Type B pancreatic cell (in vitro differentiated cells): ENCODE measurements at regions not wholly inside any gene's neighbourhood (a gene's known extent, or its start where the extent isn't known, plus 50 kb on each side); places are given as distances from the start of the nearest gene placed in this dataset.
"Not testable (repeated sequence)": the region's sequence is repeated elsewhere in the genome, so short reads cannot be mapped to it uniquely, and the experiment has no call there.

Experiments used
- DNase-seq: peaks from one replicate; pipeline ENCODE4 v3.0.0; 2021; ENCODE audit warnings: mixed read lengths; ENCODE audit not compliant: unreplicated experiment; ENCODE audit errors: extremely low spot score
- H3K27ac Mint-ChIP-seq: 2 replicates; pipeline ENCODE4 v1.8.0; 2021; ENCODE audit warnings: mild to moderate bottlenecking, mixed read lengths
- H3K27me3 Mint-ChIP-seq: 2 replicates; pipeline ENCODE4 v1.8.0; 2021; ENCODE audit warnings: mixed read lengths
- H3K36me3 Mint-ChIP-seq: 2 replicates; pipeline ENCODE4 v1.8.0; 2021; ENCODE audit warnings: mixed read lengths
- H3K4me1 Mint-ChIP-seq: one replicate; pipeline ENCODE4 v1.8.0; 2021; ENCODE audit warnings: mixed read lengths; ENCODE audit not compliant: unreplicated experiment
- H3K4me3 Mint-ChIP-seq: 2 replicates; pipeline ENCODE4 v1.8.0; 2021; ENCODE audit warnings: mild to moderate bottlenecking, mixed read lengths
- H3K9me3 Mint-ChIP-seq: 2 replicates; pipeline ENCODE4 v1.8.0; 2021; ENCODE audit warnings: mixed read lengths
- TF ChIP-seq, protein P1 (sequence below): fragments of 200-600 bp; sonication (generic); conservative IDR thresholded peaks from 2 replicates; pipeline ENCODE4 v1.5.0; 2021; ENCODE audit warnings: antibody characterized with exemption, mild to moderate bottlenecking

DNA sequence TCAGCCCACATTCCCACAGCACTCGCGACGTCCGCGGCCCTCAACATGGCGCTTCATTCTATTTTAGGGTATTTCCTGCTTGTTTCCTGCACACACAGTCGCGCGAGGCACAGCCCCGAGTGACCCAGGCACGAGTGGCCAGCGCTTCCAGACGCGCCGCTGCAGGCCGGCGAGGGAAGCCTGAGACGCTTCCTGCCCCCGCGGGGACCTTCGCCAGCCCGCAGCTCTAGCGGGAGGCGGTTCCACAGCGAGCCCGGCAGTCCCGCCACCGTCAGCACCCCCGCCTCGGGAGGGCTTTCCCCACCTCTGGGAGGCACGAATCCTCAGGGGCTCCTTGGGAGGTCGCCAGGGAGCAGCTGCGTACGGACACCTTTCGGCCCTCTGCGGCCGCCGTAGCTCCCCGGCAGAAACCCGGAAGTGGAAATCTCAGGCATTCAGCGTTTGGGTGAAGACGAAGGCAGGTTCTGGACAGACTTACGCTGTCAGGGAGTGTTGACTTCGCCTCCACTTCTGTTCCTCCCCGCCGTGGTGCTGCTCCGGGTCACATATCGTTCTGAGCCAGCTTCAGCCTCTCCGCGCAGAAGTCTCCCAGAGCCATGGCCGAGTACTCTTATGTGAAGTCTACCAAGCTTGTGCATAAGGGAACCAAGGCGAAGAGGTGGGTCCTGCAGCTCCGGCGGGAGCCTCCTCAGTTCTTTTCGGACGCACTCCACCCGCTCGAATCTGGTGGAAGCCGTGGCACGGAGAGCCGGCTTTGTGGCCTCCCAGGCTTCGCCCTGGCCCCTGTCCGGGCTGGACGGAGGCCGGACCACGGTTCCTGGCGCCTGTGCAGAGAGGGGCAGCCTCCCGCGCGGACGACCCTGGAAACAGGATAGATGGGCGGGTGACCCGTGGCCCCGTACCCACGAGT is 2925.9 kb upstream of the OR11H1 start:
- no peak for DNase-seq
- H3K9me3 Mint-ChIP-seq: peaks cover 23% of the 10 kb centered on the region
- no peak overlapping the region for H3K27ac Mint-ChIP-seq
- no peaks in the 10 kb centered on the region for H3K36me3 Mint-ChIP-seq
- H3K4me1 Mint-ChIP-seq: no peaks in the 10 kb centered on the region
- no peaks in the 10 kb centered on the region for H3K27me3 Mint-ChIP-seq
- TF ChIP-seq, protein P1, sequence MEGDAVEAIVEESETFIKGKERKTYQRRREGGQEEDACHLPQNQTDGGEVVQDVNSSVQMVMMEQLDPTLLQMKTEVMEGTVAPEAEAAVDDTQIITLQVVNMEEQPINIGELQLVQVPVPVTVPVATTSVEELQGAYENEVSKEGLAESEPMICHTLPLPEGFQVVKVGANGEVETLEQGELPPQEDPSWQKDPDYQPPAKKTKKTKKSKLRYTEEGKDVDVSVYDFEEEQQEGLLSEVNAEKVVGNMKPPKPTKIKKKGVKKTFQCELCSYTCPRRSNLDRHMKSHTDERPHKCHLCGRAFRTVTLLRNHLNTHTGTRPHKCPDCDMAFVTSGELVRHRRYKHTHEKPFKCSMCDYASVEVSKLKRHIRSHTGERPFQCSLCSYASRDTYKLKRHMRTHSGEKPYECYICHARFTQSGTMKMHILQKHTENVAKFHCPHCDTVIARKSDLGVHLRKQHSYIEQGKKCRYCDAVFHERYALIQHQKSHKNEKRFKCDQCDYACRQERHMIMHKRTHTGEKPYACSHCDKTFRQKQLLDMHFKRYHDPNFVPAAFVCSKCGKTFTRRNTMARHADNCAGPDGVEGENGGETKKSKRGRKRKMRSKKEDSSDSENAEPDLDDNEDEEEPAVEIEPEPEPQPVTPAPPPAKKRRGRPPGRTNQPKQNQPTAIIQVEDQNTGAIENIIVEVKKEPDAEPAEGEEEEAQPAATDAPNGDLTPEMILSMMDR: no peak
- H3K4me3 Mint-ChIP-seq: no peak overlapping the region

GRCh38 chr22:12603399-12603798 is 2924.6 kb upstream of the OR11H1 start:
- not testable (repeated sequence) for H3K36me3 Mint-ChIP-seq, H3K4me1 Mint-ChIP-seq, DNase-seq, H3K4me3 Mint-ChIP-seq, H3K27me3 Mint-ChIP-seq, H3K27ac Mint-ChIP-seq
- peaks cover 18% of the 10 kb centered on the region for H3K9me3 Mint-ChIP-seq

GRCh38 chr22:12603833-12604232 is 2924.2 kb upstream of the OR11H1 start:
- peaks cover 19% of the 10 kb centered on the region for H3K9me3 Mint-ChIP-seq
- H3K27me3 Mint-ChIP-seq, H3K27ac Mint-ChIP-seq, H3K36me3 Mint-ChIP-seq, DNase-seq, H3K4me1 Mint-ChIP-seq, H3K4me3 Mint-ChIP-seq: not testable (repeated sequence)

DNA sequence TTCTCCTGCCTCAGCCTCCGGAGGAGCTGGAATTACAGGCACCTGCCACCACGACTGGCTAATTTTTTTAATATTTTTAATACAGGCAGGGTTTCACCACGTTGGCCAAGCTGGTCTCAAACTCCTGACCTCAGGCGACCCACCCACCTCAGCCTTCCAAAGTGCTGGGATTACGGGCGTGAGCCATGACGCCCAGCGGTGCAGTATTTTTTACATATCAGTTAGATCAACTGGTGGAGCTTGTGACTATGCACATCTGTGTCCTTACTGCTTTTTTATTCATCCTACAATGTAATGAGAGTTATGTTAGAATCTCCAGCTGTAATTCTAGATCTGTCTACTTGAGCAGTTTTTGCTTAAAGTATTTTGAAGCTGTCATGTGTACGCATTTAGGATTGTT is 2919.5 kb upstream of the OR11H1 start:
- not testable (repeated sequence) for H3K4me1 Mint-ChIP-seq, H3K27me3 Mint-ChIP-seq, DNase-seq, H3K36me3 Mint-ChIP-seq, H3K4me3 Mint-ChIP-seq, H3K27ac Mint-ChIP-seq
- peaks cover 20% of the 10 kb centered on the region for H3K9me3 Mint-ChIP-seq

DNA sequence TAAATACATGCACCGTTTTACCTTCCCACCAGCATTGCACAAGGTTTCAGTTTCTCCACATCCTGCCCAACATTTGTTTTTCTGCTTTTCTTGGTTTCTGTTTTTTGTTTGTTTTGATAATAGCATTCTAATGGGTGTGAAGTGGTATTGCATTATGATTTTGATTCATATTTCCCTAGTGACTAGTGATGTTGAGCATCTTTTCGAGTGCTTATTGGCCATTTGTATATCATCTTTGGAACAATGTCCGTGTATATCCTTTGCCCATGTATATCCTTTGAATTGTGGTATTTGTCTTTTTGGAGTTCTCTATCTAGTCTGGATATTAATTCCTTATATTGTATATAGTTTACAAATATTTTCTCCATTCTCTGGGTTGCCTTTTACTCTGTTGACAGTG is 2914.8 kb upstream of the OR11H1 start:
- H3K4me3 Mint-ChIP-seq: no peak overlapping the region
- TF ChIP-seq, protein P1: no peak
- H3K27ac Mint-ChIP-seq: no peak overlapping the region
- H3K27me3 Mint-ChIP-seq: no peaks in the 10 kb centered on the region
- H3K36me3 Mint-ChIP-seq: no peaks in the 10 kb centered on the region
- DNase-seq: no peak
- H3K4me1 Mint-ChIP-seq: no peaks in the 10 kb centered on the region
- H3K9me3 Mint-ChIP-seq: peaks cover 14% of the 10 kb centered on the region

DNA sequence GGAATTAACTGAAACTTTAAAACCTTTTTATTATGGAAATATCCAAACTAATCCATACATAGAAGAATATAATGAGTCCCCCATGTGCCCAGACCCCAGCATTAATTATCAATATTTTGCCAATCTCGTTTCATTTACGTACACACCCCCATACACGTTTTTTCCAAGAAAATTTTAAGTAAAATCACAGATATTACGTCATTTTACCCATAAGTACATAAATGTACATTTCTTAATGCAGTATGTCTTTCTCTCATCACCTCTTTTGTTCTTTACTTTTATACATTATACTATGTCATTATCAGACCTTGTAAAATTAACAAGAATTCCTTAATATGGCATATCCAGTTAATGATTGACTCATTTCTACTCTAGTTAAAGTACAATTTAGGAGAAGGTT is 2914.1 kb upstream of the OR11H1 start:
- not testable (repeated sequence) for H3K4me1 Mint-ChIP-seq, DNase-seq, H3K27ac Mint-ChIP-seq, H3K27me3 Mint-ChIP-seq, H3K36me3 Mint-ChIP-seq, H3K4me3 Mint-ChIP-seq
- peaks cover 14% of the 10 kb centered on the region for H3K9me3 Mint-ChIP-seq

- not testable (repeated sequence) for DNase-seq, H3K4me3 Mint-ChIP-seq, H3K4me1 Mint-ChIP-seq, H3K27me3 Mint-ChIP-seq, H3K36me3 Mint-ChIP-seq, H3K9me3 Mint-ChIP-seq, H3K27ac Mint-ChIP-seq
Measured at GRCh38 chr22:12626894-12627293, 2901.1 kb upstream of the OR11H1 start.

DNA sequence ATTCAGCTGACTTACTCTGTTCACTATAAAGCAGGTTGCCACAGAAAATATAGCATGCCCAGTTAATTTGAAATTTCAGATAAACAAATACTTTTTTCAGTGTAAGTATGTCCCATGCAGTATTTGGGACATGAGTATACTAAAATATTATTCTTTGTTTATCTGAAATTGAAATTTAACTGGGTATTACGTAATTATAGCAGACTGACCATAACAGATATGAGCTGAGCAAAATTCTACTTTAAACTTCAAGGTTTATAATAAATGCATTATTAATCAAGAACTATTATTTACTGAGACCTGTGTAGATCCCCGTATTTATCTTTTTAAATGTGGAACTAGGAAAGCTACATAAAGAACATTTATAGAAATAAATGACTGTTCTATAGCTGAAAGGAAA is 2898.2 kb upstream of the OR11H1 start:
- not testable (repeated sequence) for DNase-seq, H3K4me1 Mint-ChIP-seq, H3K4me3 Mint-ChIP-seq, H3K27ac Mint-ChIP-seq, H3K9me3 Mint-ChIP-seq, H3K27me3 Mint-ChIP-seq, H3K36me3 Mint-ChIP-seq

DNA sequence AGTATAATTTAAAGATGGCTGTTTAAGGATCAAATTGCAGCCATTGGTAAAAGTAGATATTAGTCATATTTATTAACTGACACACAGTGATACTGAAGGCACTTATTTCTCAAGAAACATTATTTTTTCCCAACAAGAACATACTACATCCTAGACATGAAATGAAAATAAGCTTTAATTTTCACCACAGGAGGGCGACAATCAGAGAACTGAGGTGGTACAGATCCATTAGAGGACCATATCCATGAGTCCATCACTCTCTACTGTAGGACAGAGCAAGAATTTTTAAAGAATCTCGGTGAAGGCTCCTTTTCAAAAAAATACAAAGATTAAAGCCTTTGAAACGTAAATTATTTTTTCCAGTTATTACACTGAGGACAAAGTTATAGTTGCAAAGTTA is 2897.0 kb upstream of the OR11H1 start:
- TF ChIP-seq, protein P1: peak; percentile 41
- H3K4me1 Mint-ChIP-seq, H3K27me3 Mint-ChIP-seq, H3K9me3 Mint-ChIP-seq, H3K4me3 Mint-ChIP-seq, H3K27ac Mint-ChIP-seq, H3K36me3 Mint-ChIP-seq, DNase-seq: not testable (repeated sequence)

DNA sequence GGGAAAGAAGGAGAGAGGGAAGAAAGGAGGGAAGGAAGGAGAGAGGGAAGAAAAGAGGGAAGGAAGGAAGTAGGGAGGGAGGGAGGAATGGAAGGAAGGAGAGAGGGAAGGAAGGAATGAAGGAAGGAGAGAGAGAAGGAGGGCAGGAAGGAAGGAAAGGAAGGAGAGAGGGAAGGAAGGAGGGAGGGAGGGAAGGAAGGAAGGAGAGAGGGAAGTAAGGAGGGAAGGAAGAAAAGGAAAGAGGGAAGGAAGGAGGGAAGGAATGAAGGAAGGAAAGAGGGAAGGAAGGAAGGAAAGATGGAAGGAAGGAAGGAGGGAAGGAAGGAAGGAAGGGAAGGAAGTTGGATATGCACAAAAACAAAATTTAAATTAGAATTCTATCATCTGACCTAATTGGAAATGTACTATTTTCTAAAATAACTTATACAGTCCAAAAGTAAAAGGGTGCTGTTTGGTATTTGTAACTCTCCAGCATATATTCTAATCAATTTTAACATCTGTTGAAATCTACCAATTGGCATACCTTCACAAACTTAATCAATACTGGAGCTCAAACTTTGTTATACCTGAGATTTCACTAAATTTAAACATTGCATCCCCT is 2890.3 kb upstream of the OR11H1 start:
- not testable (repeated sequence) for H3K4me3 Mint-ChIP-seq, H3K27me3 Mint-ChIP-seq, H3K4me1 Mint-ChIP-seq, H3K27ac Mint-ChIP-seq, H3K9me3 Mint-ChIP-seq, H3K36me3 Mint-ChIP-seq, DNase-seq

GRCh38 chr22:12638319-12638718 is 2889.7 kb upstream of the OR11H1 start:
- H3K36me3 Mint-ChIP-seq, H3K27ac Mint-ChIP-seq: not testable (repeated sequence)

More at GRCh38 chr22:12638319-12638718, 2889.7 kb upstream of the OR11H1 start:
- not testable (repeated sequence) for H3K9me3 Mint-ChIP-seq, DNase-seq, H3K4me1 Mint-ChIP-seq, H3K27me3 Mint-ChIP-seq, H3K4me3 Mint-ChIP-seq
